Suppressor macrophage treated with lipopolysaccharide for 4 hours (primary cell): ENCODE measurements at regions not wholly inside any gene's neighbourhood (a gene's known extent, or its start where the extent isn't known, plus 50 kb on each side); places are given as distances from the start of the nearest gene placed in this dataset.
"Not testable (repeated sequence)": the region's sequence is repeated elsewhere in the genome, so short reads cannot be mapped to it uniquely, and the experiment has no call there.

Experiments
- DNase-seq: peaks from one replicate; pipeline ENCODE4 v3.0.0-alpha.2; 2020

DNA sequence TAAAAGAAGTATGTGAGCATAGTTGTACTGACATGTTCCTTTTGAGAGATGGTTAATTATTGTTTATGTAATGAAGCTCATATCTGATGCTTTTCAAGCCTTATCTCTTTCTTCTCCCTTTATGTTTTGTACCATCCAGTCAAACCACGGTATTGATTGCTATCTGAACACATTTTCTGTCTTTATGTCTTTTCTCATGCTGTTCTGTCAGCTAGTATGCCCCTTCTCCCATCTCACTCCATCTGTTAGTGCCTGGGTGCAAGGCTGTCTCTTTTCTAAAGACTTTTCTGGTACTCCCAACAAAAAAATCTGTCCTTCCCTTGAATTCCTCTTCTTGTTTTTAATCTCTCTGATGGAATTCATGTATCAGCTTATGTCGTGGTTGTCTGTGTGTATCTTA, 883.8 kb upstream of the IGFBP7 start:
- no peak for DNase-seq

DNA sequence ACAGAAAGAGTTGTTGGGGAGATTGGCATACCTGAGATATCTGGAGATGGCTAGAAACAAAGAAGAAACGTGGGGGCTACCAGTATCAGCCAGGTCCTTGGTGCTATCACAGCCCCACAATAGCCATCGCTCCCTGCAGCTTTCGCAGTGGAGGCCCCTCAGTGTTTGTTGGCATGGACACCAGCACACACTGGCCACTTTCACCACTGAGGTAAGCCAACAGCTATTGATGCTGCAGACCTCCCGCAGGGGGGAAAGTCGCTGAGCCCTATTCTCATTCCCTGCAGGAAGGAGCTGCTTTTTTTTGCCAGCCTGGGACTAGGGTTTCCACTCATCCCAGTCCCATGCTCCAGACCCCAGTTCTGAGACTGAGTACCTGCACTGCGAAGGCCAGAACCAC, 879.2 kb upstream of the IGFBP7 start:
- no peak for DNase-seq

DNA sequence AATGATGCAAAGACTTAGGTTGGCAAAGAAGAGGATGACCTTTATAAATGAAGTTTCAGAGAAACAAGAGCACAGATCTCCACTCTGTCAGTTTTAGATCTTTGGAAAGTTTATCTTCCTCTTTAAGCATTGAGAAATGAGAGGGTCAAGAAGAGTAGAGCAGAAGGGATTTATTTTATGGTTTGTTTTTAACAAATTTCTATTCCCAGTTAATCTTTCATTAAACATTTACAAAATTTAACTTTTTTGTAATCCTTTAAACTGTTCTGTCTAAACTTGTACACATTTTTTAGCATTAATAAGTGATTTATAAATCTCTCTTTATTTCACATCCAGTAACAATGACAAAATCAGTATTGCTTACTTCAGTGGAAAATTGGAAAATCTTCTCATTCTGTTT, 875.0 kb upstream of the IGFBP7 start:
- no peak for DNase-seq

DNA sequence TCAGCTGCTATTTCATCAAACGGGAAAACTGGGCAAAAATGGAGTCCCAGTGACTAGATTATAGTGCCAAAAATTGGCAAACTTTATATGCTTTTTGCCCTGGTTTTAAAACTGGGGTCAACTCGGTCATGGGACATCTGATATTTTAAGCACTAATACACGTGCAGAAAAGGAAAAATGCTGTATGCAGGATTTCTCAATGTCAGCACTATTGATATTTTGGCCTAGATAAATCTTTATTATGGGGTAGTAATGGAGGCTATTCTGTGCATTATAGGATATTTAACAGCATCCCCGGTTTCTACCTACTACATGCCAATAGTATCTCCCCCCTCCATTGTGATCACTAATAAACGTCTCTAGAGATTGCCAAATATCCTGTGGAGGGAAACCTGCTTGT, 870.9 kb upstream of the IGFBP7 start:
- DNase-seq, result no peak

DNA sequence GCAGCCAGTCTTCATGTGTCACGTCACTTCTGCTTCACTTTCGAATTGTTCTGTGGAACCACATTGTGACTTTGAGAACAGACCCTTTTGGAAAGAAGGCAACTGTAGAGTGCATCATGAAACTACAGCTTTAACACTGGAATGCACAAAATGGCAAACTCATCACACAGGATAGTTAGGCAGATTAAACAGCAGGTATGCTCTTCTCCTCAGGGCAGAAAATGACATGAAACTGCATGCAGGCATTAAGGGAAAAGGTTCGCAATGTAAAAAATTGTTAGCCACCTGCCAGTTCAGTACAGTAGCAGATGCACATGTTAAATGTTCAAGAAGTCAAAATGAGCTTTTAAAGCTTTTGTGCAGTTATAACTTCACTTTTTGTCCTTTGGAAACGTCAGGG, 864.6 kb upstream of the IGFBP7 start:
- DNase-seq, result no peak

DNA sequence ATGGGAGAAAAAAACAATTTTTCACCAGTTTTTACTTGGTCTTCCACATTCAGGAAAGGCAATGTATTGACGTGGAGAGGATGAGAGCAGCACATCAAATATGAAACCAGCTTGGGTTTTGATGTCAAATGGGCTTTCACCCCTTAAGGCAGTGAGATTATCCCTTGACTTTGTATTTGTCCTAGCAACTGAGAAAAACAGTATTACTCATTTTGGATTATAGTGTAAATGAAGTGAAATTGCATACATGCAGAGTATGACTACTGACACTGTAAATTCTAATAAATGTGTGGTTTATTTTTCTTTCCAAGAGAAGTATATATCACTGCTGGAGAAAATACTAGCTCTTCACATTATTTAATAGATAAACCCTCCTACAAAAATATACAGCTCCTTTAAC, 863.6 kb upstream of the IGFBP7 start:
- DNase-seq, result no peak

DNA sequence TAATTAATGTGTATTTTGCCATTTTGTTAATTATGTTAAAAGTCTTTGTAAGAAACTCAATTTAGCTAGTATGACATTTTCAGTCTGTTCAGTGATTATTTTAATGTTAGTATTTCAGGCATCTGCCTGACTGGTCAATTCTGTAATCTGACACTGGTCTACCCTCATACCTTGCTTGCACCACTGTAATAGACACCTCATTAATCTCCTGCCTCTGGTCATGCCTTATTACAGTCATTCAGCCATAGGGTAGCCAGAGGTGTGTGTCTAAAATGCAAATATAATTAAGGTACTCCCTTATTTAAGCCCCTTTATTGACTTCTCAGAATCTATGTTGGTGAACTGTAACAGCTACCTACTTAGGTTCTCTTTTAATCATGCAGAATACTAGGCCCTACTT, 861.1 kb upstream of the IGFBP7 start:
- DNase-seq, result no peak

DNA sequence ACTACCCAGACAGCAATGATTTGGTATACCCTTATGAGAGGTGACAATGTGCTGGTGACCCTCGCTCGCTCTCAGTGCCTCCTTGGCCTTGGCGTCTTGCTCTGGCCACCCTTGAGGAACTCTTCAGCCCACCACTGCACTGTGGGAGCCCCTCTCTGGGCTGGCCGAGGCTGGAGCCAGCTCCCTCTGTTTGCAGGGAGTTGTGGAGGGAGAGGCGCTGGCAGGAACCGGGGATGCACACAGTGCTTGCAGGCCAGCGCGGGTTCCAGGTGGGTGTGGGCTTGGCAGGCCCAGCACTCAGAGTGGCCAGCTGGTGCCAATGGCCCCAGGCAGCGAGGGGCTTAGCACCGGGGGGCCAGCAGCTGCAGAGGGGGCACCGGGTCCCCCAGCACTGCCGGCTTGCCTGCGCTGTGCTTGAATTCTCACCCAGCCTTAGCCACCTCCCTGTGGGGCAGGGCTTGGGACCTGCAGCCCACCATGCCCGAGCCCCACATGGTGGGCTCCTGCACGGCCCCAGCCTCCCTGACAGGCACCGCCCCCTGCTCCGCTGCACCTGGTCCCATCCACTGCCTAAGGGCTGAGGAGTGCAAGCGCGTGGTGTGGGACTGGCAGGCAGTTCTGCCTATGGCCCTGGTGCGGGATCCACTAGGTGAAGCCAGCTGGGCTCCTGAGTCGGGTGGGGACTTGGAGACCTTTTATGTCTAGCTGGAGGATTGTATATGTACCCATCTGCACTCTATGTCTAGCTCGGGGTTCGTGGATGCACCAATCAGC, 857.0 kb upstream of the IGFBP7 start:
- no peak for DNase-seq

DNA sequence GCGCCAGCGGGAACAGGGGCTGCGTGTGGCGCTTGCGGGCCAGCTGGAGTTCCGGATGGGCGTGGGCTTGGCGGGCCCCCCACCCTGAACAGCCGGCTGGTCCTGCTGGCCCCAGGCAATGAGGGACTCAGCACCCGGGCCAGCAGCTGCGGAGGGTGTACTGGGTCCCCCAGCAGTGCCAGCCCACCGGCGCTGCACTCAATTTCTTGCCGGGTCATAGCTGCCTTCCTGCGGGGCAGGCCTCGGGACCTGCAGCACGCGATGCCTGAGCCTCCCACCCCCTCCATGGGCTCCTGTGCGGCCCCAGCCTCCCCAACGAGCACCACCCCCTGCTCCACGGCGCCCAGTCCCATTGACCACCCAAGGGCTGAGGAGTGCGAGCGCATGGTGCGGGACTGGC, 855.2 kb upstream of the IGFBP7 start:
- DNase-seq, result not testable (repeated sequence)

DNA sequence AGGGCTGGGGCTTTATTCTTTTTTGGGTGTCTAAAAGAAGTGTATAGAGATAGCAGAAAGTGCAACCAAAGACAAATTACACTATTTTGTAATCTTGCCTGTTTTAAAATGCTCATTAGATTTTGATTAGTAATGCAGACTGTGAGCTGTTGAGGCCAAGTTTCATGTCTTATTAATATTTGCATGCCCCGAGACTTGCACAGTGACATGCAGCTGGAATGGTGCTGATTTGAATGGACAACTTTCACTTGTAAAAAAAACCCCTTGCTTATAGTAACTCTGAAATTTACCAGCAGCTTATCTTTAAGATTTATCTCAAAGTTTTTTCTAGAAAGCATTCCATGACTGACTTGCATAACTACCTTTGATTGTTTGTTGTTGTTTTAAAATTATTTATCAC, 835.1 kb upstream of the IGFBP7 start:
- no peak for DNase-seq

DNA sequence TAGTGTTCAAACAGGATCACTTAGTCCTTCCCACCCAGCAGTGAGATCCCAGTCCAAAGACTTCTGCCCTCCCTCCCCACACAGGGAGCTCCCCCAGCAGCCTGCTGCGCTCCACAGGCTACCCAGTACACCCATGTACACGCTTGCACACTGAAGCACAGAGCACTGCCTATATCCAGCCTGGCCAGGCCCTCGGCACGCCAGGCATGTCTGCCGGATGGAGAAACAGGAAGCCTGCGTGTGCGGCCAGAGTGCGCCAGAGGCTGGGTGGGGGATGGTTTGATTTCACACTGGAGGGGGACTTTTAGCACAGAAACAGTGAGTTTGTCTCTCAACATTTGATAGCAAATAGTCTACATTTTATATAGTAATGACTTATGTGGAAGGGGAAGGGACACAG, 833.5 kb upstream of the IGFBP7 start:
- peak; percentile 12 for DNase-seq

DNA sequence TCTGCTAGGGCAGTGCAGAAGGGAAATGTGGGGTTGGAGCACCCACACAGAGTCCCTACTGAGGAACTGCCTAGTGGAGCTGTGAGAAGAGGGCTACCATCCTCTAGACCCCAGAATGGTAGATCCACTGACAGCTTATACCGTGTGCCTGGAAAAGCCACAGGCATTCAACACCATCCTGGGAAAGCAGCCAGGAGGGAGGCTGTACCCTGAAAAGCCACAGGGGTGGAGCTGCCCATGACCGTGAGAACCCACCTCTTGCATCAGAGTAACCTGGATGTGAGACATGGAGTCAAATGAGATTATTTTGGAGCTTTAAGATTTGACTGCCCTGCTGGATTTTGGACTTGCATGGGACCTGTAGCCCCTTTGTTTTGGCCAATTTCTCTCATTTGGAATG, 827.1 kb upstream of the IGFBP7 start:
- not testable (repeated sequence) for DNase-seq

DNA sequence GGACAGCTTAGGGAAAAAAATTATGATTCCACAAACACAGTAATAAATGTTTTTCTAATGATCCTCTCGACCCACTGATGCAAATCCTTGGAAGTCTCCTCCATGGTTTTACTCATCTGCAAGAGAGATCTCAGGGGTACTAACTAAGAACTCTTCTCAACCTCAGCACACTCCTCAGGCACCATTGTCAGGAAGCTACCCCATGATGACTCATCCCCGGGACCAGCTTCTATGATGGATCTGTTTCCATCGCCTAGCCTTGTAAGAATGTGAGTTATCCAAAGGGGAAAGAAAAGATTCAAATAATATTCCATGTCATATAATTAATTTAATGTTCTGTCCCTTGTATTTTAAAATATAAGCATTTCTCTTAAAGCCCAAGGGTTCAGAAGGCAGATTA, 816.1 kb upstream of the IGFBP7 start:
- no peak for DNase-seq

DNA sequence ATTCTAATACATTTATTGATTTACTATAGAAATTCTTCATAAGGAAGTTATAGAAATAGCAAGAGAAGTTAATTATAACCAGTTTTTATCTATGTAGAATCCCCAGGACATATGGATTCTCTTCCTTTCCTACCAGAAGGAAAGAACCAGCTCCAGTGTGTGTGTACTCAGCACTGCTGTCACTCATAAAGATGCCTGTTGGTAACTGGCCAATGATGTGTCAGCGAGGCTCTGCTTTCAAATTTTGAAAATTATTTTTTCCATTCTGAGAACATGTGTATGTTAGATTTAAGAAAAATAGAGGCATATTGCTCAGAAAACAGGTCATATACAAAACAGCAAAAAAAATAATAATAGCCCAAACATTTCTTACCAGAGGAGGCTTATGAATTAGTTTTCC, 814.8 kb upstream of the IGFBP7 start:
- no peak for DNase-seq

DNA sequence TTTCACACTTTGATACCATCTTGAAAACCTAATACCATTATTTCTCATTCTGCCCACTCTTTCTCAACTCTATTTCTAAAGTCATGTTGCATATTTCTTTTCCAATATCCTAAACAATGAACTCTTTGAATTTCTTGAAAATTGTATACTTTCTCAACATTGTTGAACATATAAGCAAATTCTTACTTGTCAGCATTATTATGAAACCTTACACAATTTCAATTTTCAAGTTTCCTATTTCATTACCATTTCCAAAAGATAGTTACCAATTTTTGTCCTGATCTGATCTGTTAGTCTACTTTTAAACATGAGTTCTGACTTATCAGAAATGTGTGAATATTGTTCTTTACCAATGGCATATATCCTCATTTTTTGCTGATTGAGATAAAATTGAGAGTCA, 806.3 kb upstream of the IGFBP7 start:
- no peak for DNase-seq

DNA sequence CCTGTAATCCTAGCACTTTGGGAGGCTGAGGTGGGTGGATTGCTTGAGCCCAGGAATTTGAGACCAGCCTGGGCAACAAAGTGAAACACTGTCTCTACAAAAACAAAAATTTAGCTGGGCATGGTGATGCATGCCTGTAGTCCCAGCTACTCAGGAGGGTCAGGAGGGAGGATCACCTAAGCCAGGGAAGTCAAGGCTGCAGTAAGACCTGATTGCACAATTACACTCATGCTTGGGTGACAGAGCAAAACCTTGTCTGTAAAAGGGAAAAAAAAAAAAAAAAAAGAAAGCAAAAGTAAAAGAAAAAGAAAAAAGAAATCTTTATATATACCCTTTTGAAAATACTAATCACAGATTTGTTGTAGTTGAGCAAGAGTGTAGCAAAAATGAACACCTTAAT, 801.0 kb upstream of the IGFBP7 start:
- no peak for DNase-seq

DNA sequence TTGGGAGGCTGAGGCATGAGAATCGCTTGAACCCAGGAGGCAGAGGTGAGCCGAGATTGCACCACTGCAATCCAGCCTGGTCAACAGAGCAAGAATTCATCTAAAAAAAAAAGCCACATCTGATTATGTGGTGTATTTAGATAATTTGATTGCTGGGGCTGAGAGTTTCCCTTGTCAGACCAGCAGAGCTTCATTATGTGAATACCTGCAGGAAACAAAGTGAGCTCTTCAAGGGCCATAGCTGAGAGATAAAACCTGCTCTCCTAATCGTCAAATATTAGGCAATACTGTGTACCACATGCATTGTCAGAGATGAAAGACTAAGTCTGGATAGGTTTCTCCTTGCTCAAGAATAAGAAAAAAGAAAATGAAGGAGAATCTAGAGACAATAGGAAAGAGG, 800.0 kb upstream of the IGFBP7 start:
- no peak for DNase-seq

DNA sequence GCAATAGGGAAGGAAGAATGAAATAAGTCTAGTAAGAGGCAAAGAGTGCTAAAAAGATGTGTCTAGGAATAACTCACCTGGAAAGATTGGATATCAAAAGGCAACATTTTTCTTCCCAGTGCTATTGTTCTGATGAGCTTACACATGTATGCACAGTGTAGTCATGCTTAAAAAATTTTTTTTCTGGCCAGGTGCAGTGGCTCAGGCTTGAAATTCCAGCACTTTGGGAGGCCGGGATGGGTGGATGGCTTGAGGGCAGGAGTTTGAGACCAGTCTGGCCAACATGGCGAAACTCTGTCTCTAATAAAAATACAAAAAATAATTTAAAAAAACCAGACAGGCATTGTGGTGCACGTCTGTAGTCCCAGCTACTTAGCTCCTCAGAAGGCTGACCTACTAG, 795.8 kb upstream of the IGFBP7 start:
- DNase-seq, result no peak

DNA sequence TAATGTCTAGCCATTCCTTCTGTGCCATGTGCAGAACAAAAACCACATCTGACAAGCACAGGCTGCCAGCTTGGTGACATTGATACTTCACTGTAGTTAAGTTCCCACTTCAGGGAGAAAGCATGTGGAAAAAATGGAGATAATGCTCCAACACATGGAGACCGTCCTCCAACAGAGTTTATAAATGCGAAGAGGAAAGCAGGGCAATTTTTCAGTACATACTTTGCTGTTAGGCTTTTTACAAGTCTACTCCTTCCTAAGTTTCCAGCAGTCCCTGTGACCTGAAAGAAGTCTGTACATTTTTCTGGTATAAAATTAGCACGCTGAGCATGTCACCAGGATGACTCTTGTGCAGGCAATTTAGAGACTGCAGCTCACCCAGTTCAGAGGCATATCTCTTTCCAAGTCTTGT, 766.9 kb upstream of the IGFBP7 start:
- DNase-seq, result no peak

DNA sequence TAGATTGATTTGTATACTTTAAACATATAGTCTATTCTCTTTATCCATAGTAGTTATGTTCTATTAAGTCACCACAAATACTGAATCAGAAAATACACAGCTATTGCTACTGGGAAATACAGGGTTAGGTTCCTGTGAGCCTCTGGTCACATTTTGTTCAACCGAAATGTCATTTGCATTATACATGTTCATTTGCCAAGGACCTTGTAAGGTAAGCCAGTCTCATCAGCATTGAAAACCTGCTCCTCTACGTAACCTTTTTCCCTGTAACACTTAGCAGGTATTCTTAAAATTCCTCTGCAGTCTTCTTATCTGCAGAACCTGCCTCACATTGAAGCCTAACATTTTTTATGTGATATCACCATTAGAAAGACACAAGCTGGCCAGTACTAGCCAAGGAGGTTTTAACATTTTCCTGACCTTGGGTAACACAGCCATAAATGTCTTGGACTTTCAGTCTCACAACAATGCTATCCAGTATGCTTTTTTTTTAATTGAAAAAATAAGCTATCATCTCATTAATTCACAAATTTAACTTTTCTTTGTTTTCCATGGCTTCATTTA, 765.7 kb upstream of the IGFBP7 start:
- DNase-seq, result no peak

DNA sequence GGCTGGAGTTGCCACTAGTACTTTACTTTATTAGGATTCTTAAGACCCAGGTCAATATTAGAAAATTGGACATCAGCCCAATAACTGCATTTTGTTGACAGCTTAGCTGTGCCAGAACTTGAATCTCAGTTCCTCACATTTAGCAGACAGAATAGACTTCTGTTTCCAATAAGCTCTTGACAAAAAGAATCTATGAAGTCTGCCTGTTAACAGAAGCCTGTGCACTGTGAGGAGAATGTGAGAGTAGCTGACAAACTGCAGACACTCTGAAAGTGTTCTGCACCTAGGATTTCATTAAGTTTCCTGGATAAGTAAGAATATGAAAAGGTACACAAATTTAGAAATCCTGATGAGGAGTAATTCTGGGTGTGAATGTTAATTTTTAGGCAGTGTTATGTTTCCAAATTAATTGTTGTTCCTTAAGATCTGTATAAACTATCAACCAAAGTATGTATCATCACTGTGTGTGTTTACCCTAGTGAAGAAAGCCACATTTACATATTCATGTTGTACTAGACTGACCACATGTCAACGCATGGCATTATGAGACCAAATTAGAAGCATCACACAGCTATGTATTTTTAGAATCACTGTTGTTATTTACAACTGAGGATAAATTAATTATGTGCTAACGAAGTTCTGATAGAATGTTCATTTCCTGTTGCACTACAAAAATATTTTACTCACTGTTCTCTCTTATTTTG, 756.4 kb upstream of the IGFBP7 start:
- DNase-seq, result no peak

DNA sequence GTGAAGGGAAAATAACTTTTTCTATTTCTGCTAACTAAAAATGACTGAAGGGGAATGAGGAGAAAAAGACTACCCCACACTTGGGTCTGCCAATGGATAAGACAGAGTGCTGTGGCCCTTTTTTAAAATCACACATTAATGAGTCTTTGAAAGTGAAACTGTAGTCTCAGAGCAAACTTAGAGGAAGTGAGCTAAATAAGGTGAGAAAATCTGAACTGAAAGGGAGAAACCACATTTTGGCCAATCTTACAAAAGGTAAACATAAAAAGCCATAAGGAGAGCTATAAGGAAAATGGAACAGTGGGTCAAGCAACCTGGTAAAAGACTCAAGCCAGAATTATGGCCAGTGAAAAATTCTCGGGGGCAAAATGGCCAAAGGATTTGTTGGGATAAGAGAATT, 755.1 kb upstream of the IGFBP7 start:
- no peak for DNase-seq

DNA sequence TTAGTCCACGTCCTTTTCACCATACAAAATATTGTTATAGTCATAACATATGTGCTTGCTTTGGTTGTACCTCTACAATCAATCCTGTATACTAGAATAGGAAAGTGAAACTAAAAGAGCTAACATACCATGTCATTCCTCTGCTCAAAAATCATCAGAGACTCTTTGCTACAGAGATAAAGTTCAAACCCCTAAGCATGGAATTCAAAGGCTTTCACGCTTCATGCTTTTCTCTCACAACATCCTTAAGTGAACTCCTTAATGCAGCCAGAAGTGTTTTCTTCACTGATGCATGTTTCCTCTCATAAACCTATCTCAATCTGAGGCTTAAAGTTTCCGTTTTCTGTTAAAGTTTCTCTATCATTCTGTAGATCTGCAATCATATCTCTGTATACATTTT, 744.6 kb upstream of the IGFBP7 start:
- no peak for DNase-seq

DNA sequence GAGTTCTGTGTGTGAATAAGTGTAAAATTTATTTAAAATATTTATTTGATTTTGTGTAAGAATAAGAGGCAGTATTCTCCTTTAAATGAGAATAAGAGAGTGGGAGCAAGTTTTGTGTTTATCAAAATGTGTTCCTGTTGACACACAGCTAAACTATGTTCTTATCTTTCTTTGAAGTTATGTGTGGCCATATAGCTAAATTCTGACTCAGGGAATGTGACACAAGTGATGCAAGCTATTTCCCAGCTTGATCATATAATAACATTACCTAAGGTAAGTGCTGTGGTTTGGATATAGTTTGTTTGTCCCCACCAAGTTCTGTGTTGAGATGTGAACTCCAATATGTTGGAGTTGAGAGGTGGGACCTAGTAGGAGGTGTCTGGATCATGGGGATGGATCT, 740.0 kb upstream of the IGFBP7 start:
- DNase-seq, result no peak

DNA sequence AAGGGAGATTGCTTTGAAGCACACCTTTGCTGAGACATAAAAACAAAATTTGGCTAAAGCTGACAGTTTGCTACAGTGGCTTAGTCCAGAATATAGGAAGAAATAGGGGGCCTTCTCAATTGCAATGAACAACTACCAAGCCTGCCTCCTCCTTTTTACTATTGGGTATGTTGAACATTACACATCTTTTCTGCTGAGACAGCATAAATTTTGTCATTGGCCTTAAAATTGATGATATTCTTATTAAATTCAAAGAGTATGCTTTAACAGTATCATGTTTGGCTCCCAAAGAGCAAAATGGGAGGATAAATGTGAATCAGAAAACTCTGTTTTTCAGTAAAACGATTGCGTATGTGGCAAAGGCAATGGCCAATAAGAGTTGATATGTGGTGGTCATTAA, 721.9 kb upstream of the IGFBP7 start:
- DNase-seq, result no peak
